GM06990 (cell line): ENCODE measurements at regions not wholly inside any gene's neighbourhood (a gene's known extent, or its start where the extent isn't known, plus 50 kb on each side); places are given as distances from the start of the nearest gene placed in this dataset.

ENCODE experiments used
- DNase-seq: peaks from one replicate; pipeline ENCODE4 v3.0.0-alpha.2; 2011; ENCODE audit not compliant: insufficient read length; ENCODE audit errors: extremely low read depth
- H3K27me3 ChIP-seq: replicated peaks from 2 replicates; pipeline ENCODE4 v1.6.0; 2011; ENCODE audit warnings: low read length; ENCODE audit not compliant: control insufficient read depth, insufficient read depth
- H3K36me3 ChIP-seq: 2 replicates; pipeline ENCODE4 v1.5.1; 2011; ENCODE audit warnings: low read length; ENCODE audit not compliant: control insufficient read depth, insufficient read depth
- H3K4me3 ChIP-seq: replicated peaks from 2 replicates; pipeline ENCODE4 v1.5.1; 2011; ENCODE audit warnings: low read depth, mild to moderate bottlenecking, control low read depth, low read length
- TF ChIP-seq, protein P1 (sequence below): IDR thresholded peaks from 2 replicates; pipeline ENCODE4 v1.5.1; 2011; ENCODE audit warnings: low read length, control low read depth, mild to moderate bottlenecking, inconsistent platforms; ENCODE audit not compliant: insufficient read depth, poor library complexity, severe bottlenecking

GRCh38 chr3:170739410-170739809, 130.6 kb downstream of the RPL22L1 start:
- TF ChIP-seq, protein P1, sequence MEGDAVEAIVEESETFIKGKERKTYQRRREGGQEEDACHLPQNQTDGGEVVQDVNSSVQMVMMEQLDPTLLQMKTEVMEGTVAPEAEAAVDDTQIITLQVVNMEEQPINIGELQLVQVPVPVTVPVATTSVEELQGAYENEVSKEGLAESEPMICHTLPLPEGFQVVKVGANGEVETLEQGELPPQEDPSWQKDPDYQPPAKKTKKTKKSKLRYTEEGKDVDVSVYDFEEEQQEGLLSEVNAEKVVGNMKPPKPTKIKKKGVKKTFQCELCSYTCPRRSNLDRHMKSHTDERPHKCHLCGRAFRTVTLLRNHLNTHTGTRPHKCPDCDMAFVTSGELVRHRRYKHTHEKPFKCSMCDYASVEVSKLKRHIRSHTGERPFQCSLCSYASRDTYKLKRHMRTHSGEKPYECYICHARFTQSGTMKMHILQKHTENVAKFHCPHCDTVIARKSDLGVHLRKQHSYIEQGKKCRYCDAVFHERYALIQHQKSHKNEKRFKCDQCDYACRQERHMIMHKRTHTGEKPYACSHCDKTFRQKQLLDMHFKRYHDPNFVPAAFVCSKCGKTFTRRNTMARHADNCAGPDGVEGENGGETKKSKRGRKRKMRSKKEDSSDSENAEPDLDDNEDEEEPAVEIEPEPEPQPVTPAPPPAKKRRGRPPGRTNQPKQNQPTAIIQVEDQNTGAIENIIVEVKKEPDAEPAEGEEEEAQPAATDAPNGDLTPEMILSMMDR = no peak
- H3K4me3 ChIP-seq = no peak overlapping the region
- no peaks in the 10 kb centered on the region for H3K36me3 ChIP-seq
- DNase-seq = no peak
- peaks cover 2% of the 10 kb centered on the region; the same call in 1 of the 2 replicates for H3K27me3 ChIP-seq

DNA sequence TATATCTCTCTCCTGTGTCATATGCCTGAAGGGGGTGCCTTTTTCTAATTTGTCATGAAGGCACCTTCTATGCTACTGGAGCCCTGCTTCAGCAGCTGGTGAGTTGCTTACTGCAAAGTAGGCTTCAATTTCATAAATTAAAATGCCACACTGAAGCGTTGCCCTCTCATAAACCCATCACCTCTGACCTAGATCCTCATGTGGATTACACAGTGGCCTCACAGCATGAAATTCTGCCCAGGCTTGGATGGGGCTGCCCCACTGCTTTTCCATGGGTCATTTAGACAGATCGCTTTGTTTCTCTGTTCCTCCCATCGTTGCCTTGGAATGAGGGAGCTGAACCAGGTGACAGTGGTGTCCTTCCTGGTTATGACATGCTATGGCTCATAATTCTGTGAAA, 131.2 kb downstream of the RPL22L1 start:
- Histone ChIP-seq H3K27me3 (peaks cover 2% of the 10 kb centered on the region; the same call in 1 of the 2 replicates), H3K36me3 (no peaks in the 10 kb centered on the region), H3K4me3 (no peak overlapping the region)
- no peak for DNase-seq
- TF ChIP-seq, protein P1 = no peak

DNA sequence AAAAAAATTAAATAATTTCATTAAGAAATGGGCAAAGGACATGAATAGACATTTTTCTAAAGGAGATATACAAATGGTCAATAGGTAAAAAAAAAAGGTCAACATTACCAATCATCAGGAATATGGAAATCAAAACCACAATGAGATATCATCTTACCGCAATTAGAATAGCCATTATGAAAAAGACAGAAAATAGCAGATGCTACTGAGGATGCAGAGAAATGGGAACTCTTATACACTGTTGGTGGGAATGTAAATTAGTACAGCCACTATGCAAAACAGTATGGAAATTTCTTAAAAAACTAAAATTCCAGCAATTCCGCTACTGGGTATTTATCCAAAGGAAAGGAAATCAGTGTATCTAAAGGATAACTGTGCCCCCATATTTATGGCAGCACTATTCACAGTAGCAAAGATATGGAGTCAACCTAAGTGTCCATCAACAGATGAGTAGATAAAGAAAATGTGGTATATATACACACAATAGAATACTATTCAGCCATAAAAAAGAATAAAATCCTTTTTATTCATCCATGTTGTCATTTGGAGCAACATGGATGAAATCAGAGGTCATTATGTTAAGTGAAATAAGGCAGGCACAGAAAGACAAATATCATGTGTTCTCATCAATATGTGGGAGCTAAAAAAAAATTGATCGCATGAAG, 132.4 kb downstream of the RPL22L1 start:
- peaks cover 2% of the 10 kb centered on the region; the same call in 1 of the 2 replicates for H3K27me3 ChIP-seq

GRCh38 chr3:170735821-170736220, 134.2 kb downstream of the RPL22L1 start:
- H3K27me3 ChIP-seq = no peaks in the 10 kb centered on the region; the same call in 1 of the 2 replicates
- H3K36me3 ChIP-seq = no peaks in the 10 kb centered on the region
- no peak overlapping the region for H3K4me3 ChIP-seq
- TF ChIP-seq, protein P1 = no peak
- DNase-seq = no peak

More for the DNA sequence above, 132.4 kb downstream of the RPL22L1 start:
- Histone ChIP-seq H3K36me3 (no peaks in the 10 kb centered on the region), H3K4me3 (no peak overlapping the region)
- TF ChIP-seq, protein P1 = no peak
- no peak for DNase-seq

DNA sequence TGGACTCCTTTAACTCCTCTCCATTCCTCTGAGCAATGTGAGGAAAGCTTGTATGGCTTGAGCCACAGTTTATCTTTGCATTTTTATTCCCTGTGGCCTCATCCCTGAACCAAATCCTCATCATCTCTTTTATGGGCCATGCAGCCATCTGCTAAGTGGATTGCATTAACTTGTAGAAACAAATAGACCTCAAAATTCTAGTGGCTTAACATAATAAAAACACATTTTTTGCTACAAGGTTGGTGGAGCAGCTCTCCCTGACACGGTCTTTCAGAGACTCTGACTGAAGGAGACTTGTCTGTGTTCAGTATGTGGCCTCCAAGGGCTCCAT, 135.3 kb downstream of the RPL22L1 start:
- DNase-seq = no peak
- TF ChIP-seq, protein P1 = no peak
- H3K4me3 ChIP-seq = no peak overlapping the region
- H3K27me3 ChIP-seq = no peaks in the 10 kb centered on the region
- no peaks in the 10 kb centered on the region for H3K36me3 ChIP-seq

GRCh38 chr3:170734043-170734734, 135.8 kb downstream of the RPL22L1 start:
- Histone ChIP-seq H3K4me3 (no peak overlapping the region), H3K36me3 (no peaks in the 10 kb centered on the region), H3K27me3 (no peaks in the 10 kb centered on the region)
- TF ChIP-seq, protein P1 = no peak
- no peak for DNase-seq
